ENCODE measurements at regions not wholly inside any gene's neighbourhood (a gene's known extent, or its start where the extent isn't known, plus 50 kb on each side); places are given as distances from the start of the nearest gene placed in this dataset.
"Not testable (repeated sequence)": the region's sequence is repeated elsewhere in the genome, so short reads cannot be mapped to it uniquely, and the experiment has no call there.

DNA sequence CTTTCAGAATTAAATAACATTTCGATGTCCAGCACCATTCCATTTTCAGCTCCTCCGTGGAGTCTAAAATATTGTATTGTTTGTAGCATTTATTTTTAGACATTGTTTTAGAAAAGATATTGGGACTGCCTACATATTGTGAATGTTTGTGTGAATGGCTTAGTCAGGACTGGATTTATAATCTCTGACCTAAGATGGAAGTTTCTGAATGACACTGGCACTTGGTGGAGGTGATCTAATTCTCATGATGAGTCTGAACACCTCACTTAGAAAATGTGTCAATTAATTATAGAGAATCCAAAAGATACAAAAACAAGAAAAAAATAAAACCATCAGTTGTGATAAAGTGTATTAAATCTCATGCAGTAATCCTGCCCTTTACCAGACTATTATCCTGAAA, 60.8 kb upstream of the HBS1L start:
- intact Hi-C loops (cut with micrococcal nuclease; ENCODE audit: unreplicated experiment), result no loop called here
- H3K4me1 ChIP-seq (ENCODE audit: insufficient read depth, low read length, poor library complexity, severe bottlenecking), result peaks cover 8% of the 10 kb centered on the region
- TF ChIP-seq EZH2 (IDR thresholded peaks at IDR 0.05; ENCODE audit: borderline replicate concordance, low read depth, low read length, poor library complexity, severe bottlenecking), result no peak
- TF ChIP-seq, protein P1, sequence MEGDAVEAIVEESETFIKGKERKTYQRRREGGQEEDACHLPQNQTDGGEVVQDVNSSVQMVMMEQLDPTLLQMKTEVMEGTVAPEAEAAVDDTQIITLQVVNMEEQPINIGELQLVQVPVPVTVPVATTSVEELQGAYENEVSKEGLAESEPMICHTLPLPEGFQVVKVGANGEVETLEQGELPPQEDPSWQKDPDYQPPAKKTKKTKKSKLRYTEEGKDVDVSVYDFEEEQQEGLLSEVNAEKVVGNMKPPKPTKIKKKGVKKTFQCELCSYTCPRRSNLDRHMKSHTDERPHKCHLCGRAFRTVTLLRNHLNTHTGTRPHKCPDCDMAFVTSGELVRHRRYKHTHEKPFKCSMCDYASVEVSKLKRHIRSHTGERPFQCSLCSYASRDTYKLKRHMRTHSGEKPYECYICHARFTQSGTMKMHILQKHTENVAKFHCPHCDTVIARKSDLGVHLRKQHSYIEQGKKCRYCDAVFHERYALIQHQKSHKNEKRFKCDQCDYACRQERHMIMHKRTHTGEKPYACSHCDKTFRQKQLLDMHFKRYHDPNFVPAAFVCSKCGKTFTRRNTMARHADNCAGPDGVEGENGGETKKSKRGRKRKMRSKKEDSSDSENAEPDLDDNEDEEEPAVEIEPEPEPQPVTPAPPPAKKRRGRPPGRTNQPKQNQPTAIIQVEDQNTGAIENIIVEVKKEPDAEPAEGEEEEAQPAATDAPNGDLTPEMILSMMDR (conservative IDR thresholded peaks at IDR 0.05; ENCODE audit: low read depth, low read length), result no peak
- H3K27ac ChIP-seq (ENCODE audit: low read depth, low read length, poor library complexity, severe bottlenecking), result no peak overlapping the region
- no peaks in the 10 kb centered on the region for H3K27me3 ChIP-seq (replicated peaks; ENCODE audit: insufficient read depth, low read depth, low read length, poor library complexity)
- H3K36me3 ChIP-seq (ENCODE audit: insufficient read depth, low read length, poor library complexity, severe bottlenecking), result no peaks in the 10 kb centered on the region
- H3K4me3 ChIP-seq (ENCODE audit: low read depth, low read length, poor library complexity, severe bottlenecking), result no peak overlapping the region
- POLR2A ChIA-PET (ENCODE audit: low non-redundant PET), result no interaction called here
- no TSS peak for BruUV-seq (replicated peaks)
- CTCF ChIA-PET, result no interaction called here
- DNase-seq (ENCODE audit: low spot score), result no peak
- no peaks in the 10 kb centered on the region for H3K9me3 ChIP-seq (ENCODE audit: low read depth, low read length, poor library complexity, severe bottlenecking)

DNA sequence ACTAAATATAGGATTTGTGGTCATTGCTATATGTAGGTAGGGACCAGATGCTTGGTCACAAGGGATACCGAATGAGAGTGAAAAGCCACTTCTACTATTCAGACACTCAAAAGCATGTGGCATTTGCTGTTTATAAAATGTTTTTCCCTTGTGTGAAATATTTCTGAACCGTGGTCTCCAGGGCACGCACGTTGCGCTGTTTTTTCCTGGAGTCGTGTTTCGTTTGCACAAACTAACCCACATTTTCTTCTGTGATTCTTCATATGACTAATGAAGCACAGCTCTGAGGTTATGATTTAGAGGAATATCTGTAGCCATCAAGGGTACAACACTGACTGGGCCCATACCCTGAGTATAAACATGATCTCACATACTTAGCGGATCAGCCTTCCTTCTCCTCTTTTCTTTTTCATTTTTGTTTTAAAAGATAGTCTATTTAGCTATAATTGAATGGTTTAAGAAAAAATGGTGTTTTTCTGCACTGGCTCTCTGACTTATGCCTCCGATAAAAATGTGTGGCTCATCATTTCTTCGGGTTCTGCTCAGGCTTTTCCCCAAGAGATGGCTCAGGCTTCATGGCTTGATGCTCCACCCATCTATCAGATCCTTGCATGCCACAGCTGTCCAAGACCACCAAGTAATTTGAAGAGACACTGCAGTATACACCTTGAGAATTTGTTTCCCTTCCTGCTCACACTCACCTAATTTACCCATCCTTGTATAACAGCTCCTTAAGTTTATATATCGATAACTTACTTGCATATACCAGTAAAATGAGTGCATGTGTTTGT, 59.9 kb upstream of the HBS1L start:
- POLR2A ChIA-PET (ENCODE audit: low non-redundant PET), result no interaction called here
- Histone ChIP-seq H3K9me3 (ENCODE audit: low read depth, low read length, poor library complexity, severe bottlenecking) (no peaks in the 10 kb centered on the region), H3K4me1 (ENCODE audit: insufficient read depth, low read length, poor library complexity, severe bottlenecking) (peaks cover 8% of the 10 kb centered on the region), H3K27me3 (replicated peaks; ENCODE audit: insufficient read depth, low read depth, low read length, poor library complexity) (no peaks in the 10 kb centered on the region), H3K27ac (ENCODE audit: low read depth, low read length, poor library complexity, severe bottlenecking) (no peak overlapping the region), H3K36me3 (ENCODE audit: insufficient read depth, low read length, poor library complexity, severe bottlenecking) (no peaks in the 10 kb centered on the region), H3K4me3 (ENCODE audit: low read depth, low read length, poor library complexity, severe bottlenecking) (no peak overlapping the region)
- TF ChIP-seq, protein P1 (conservative IDR thresholded peaks at IDR 0.05; ENCODE audit: low read depth, low read length), result no peak
- TF ChIP-seq EZH2 (IDR thresholded peaks at IDR 0.05; ENCODE audit: borderline replicate concordance, low read depth, low read length, poor library complexity, severe bottlenecking), result no peak
- DNase-seq (ENCODE audit: low spot score), result no peak
- CTCF ChIA-PET, result no interaction called here
- intact Hi-C loops (cut with micrococcal nuclease; ENCODE audit: unreplicated experiment), result no loop called here
- no TSS peak for BruUV-seq (replicated peaks)

DNA sequence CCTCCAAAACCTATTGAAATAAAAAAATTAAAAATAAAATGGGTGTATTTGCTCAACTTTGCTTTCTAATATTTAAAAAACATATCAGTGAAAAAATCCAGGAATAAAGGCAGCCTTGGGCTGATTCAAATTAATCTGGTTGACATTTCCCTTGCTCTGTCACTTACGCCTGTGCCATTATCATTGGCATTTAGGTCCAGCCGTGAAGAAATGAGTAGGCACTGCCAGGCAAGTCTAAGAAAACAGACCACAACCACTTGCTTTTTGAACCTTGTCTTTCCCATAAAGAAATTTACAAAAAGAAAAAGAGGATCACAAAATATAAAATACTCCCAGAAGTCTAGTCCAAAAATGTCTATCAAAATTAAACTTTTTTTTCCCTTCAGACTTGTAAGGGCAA, 59.2 kb upstream of the HBS1L start:
- TF ChIP-seq, protein P1 (conservative IDR thresholded peaks at IDR 0.05; ENCODE audit: low read depth, low read length), result no peak
- TF ChIP-seq EZH2 (IDR thresholded peaks at IDR 0.05; ENCODE audit: borderline replicate concordance, low read depth, low read length, poor library complexity, severe bottlenecking), result no peak
- no peak for DNase-seq (ENCODE audit: low spot score)
- Histone ChIP-seq H3K27me3 (replicated peaks; ENCODE audit: insufficient read depth, low read depth, low read length, poor library complexity) (no peaks in the 10 kb centered on the region), H3K4me1 (ENCODE audit: insufficient read depth, low read length, poor library complexity, severe bottlenecking) (peaks cover 8% of the 10 kb centered on the region), H3K4me3 (ENCODE audit: low read depth, low read length, poor library complexity, severe bottlenecking) (no peak overlapping the region), H3K27ac (ENCODE audit: low read depth, low read length, poor library complexity, severe bottlenecking) (no peak overlapping the region), H3K36me3 (ENCODE audit: insufficient read depth, low read length, poor library complexity, severe bottlenecking) (no peaks in the 10 kb centered on the region), H3K9me3 (ENCODE audit: low read depth, low read length, poor library complexity, severe bottlenecking) (no peaks in the 10 kb centered on the region)
- BruUV-seq (replicated peaks), result no TSS peak
- POLR2A ChIA-PET (ENCODE audit: low non-redundant PET), result no interaction called here
- CTCF ChIA-PET, result no interaction called here
- intact Hi-C loops (cut with micrococcal nuclease; ENCODE audit: unreplicated experiment), result no loop called here

DNA sequence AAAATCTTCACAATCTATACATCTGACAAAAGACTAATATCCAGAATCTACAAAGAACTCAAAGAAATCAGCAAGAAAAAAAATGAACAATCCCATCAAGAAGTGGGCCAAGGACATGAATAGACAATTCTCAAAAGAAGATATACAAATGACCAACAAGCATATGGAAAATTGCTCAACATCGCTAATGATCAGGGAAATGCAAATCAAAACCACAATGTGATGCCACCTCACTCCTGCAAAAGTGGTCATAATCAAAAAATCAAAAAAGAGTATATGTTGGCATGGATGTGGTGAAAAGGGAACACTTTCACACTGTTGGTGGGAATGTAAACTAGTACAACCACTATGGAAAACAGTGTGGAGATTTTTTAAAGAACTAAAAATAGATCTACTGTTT, 58.3 kb upstream of the HBS1L start:
- intact Hi-C loops (cut with micrococcal nuclease; ENCODE audit: unreplicated experiment); H3K36me3 ChIP-seq (ENCODE audit: insufficient read depth, low read length, poor library complexity, severe bottlenecking); H3K27me3 ChIP-seq (replicated peaks; ENCODE audit: insufficient read depth, low read depth, low read length, poor library complexity); H3K4me3 ChIP-seq (ENCODE audit: low read depth, low read length, poor library complexity, severe bottlenecking); CTCF ChIA-PET; DNase-seq (ENCODE audit: low spot score); H3K4me1 ChIP-seq (ENCODE audit: insufficient read depth, low read length, poor library complexity, severe bottlenecking); H3K27ac ChIP-seq (ENCODE audit: low read depth, low read length, poor library complexity, severe bottlenecking); H3K9me3 ChIP-seq (ENCODE audit: low read depth, low read length, poor library complexity, severe bottlenecking); POLR2A ChIA-PET (ENCODE audit: low non-redundant PET); BruUV-seq (replicated peaks): not testable (repeated sequence)

DNA sequence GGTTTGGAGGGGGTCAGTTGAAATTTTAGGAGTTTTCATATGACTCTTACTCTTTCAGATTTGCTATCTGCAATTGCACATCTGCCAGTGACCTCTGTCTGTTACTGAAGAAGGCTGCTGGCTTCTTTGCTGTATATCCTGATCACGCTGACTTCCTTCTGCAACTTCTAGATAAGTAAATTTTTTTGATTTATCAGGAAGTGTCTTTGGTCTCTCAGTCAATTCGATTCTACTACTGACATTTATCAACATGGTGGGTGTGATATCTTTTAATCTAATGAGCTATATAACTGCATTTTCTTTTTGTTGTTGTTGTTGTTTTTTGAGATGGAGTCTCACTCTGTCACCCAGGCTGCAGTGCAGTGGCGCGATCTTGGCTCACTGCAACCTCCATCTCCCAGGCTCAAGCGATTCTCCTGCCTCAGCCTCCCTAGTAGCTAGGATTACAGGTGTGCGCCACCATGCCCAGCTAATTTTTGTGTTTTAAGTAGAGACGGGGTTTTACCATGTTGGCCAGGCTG, 55.7 kb upstream of the HBS1L start:
- H3K36me3 ChIP-seq (ENCODE audit: insufficient read depth, low read length, poor library complexity, severe bottlenecking); H3K9me3 ChIP-seq (ENCODE audit: low read depth, low read length, poor library complexity, severe bottlenecking); H3K4me1 ChIP-seq (ENCODE audit: insufficient read depth, low read length, poor library complexity, severe bottlenecking); DNase-seq (ENCODE audit: low spot score); BruUV-seq (replicated peaks); H3K27ac ChIP-seq (ENCODE audit: low read depth, low read length, poor library complexity, severe bottlenecking); intact Hi-C loops (cut with micrococcal nuclease; ENCODE audit: unreplicated experiment); CTCF ChIA-PET; H3K27me3 ChIP-seq (replicated peaks; ENCODE audit: insufficient read depth, low read depth, low read length, poor library complexity); H3K4me3 ChIP-seq (ENCODE audit: low read depth, low read length, poor library complexity, severe bottlenecking); POLR2A ChIA-PET (ENCODE audit: low non-redundant PET): not testable (repeated sequence)

Data from A673 (cell line).